Fibroblast of pulmonary artery (primary cell): ENCODE measurements at regions not wholly inside any gene's neighbourhood (a gene's known extent, or its start where the extent isn't known, plus 50 kb on each side); places are given as distances from the start of the nearest gene placed in this dataset.
A peak's percentile ranks its signal among the peaks of the same experiment; 100 is the strongest.
"Not testable (repeated sequence)": the region's sequence is repeated elsewhere in the genome, so short reads cannot be mapped to it uniquely, and the experiment has no call there.

ENCODE experiments used
- DNase-seq: peaks from one replicate; pipeline ENCODE4 v3.0.0-alpha.2; 2010; ENCODE audit warnings: low read depth
- H3K4me3 ChIP-seq: replicated peaks from 2 replicates; pipeline ENCODE4 v1.5.1; 2011; ENCODE audit warnings: low read depth, mild to moderate bottlenecking, control low read depth, low read length, moderate library complexity
- CTCF ChIP-seq: IDR thresholded peaks from 2 replicates; pipeline ENCODE4 v1.5.1; 2011; ENCODE audit warnings: mild to moderate bottlenecking, control low read depth, low read length, inconsistent platforms; ENCODE audit errors: missing control alignments

DNA sequence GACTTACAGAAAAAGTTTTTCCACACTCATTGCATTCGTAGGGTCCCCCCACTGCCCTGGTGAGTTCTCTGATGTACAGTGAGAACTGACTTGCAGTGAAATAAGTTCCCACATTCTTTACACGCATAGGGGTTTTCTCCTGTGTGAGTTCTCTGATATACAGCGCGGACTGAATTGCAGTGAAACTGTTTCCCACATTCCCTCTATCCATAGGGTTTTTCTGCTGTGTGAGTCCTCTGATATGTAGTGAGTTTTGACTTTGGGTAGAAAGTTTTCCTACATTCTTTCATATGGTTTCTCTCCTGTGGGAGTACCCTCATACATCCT is 147.0 kb downstream of the GLRX3 start:
- H3K4me3 ChIP-seq, result no peak overlapping the region
- no peak for TF ChIP-seq CTCF
- no peak for DNase-seq

GRCh38 chr10:130295761-130296160 is 159.6 kb downstream of the GLRX3 start:
- H3K4me3 ChIP-seq, result not testable (repeated sequence)

DNA sequence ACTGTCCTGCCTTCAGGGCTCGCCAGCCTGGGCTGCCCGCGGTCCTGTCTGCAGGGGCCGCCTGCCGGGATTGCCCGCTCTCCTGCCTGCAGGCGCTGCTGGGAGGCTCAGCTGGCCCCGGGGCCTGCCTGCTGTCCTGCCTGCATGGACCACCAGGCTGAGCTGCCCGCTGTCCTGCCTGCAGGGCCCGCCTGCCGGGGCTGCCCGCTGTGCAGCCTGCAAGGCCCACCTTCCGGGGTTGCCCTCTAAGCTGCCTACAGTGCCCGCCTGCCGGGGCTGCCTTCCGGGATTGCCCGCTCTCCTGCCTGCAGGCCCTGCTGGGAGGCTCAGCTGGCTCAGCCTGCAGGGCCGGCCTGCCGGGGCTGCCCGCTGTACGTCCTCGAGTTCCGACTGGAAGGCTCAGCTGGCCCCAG is 164.4 kb downstream of the GLRX3 start:
- TF ChIP-seq CTCF, result no peak
- peak overlapping the region; percentile 70 for H3K4me3 ChIP-seq
- peak; percentile 68 for DNase-seq

More at GRCh38 chr10:130295761-130296160, 159.6 kb downstream of the GLRX3 start:
- not testable (repeated sequence) for DNase-seq

- DNase-seq, result peak; percentile 89
- peak overlapping the region; percentile 70 for H3K4me3 ChIP-seq
Observed at GRCh38 chr10:130301021-130301892, 165.1 kb downstream of the GLRX3 start.

GRCh38 chr10:130326954-130327353 is 190.8 kb downstream of the GLRX3 start:
- DNase-seq, result no peak
- H3K4me3 ChIP-seq, result no peak overlapping the region
- no peak for TF ChIP-seq CTCF

More at GRCh38 chr10:130301021-130301892, 165.1 kb downstream of the GLRX3 start:
- no peak for TF ChIP-seq CTCF

- no peak for TF ChIP-seq CTCF
- no peak overlapping the region for H3K4me3 ChIP-seq
- no peak for DNase-seq
Observed at GRCh38 chr10:130329792-130330191, 193.6 kb downstream of the GLRX3 start.

DNA sequence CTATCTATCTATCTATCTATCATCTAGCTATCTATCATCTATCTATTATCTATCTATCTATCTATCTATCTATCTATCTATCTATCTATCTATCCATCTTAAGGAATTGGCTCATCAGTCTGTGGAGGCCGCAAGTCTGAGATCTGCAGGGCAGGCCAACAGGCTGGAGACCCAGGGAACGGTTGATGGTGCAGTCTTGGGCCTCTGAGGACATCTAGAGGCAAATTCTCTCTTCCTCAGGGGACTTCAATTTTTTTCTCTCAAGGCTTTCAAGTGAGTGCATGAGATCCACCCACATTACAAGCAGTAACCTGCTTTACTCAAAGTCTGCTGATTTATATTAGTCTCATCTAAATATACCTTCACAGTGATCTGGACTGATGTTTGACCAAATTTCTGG is 197.0 kb downstream of the GLRX3 start:
- DNase-seq, result no peak
- TF ChIP-seq CTCF, result no peak
- H3K4me3 ChIP-seq, result no peak overlapping the region
